ENCODE measurements at regions not wholly inside any gene's neighbourhood (a gene's known extent, or its start where the extent isn't known, plus 50 kb on each side); places are given as distances from the start of the nearest gene placed in this dataset.
A peak's percentile ranks its signal among the peaks of the same experiment; 100 is the strongest.

DNA sequence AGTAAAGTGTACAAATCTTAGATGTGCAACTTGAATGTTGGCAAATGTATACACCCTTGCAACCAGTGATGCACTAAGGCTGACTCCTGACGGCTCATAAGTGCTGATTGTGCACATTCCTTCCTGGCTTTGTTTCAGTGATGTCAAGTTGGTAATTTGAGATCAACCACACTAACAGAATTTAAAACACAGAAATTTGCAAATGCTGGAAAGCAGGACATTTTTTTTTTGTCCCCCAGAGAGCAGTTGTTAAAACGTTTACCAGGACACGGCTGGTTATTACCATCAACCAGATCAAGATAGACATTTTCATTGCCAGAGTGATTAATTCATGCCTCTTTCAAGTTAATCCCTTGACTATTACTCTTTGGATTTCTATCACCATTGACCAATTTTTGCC is 735.6 kb downstream of the RFPL4B start:
- no peaks in the 10 kb centered on the region for H3K27me3 ChIP-seq (ENCODE audit: control insufficient read depth, insufficient read depth, low read length)
- TF ChIP-seq, protein P1, sequence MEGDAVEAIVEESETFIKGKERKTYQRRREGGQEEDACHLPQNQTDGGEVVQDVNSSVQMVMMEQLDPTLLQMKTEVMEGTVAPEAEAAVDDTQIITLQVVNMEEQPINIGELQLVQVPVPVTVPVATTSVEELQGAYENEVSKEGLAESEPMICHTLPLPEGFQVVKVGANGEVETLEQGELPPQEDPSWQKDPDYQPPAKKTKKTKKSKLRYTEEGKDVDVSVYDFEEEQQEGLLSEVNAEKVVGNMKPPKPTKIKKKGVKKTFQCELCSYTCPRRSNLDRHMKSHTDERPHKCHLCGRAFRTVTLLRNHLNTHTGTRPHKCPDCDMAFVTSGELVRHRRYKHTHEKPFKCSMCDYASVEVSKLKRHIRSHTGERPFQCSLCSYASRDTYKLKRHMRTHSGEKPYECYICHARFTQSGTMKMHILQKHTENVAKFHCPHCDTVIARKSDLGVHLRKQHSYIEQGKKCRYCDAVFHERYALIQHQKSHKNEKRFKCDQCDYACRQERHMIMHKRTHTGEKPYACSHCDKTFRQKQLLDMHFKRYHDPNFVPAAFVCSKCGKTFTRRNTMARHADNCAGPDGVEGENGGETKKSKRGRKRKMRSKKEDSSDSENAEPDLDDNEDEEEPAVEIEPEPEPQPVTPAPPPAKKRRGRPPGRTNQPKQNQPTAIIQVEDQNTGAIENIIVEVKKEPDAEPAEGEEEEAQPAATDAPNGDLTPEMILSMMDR (IDR thresholded peaks at IDR 0.05) = no peak
- H3K9me3 ChIP-seq (ENCODE audit: control insufficient read depth, low read length) = no peaks in the 10 kb centered on the region
- no peak overlapping the region for H3K4me3 ChIP-seq (ENCODE audit: low read depth, low read length)
- no peaks in the 10 kb centered on the region for H3K79me2 ChIP-seq
- H3K27ac ChIP-seq = no peak overlapping the region
- H3K4me2 ChIP-seq (ENCODE audit: low read length) = no peak overlapping the region
- H3K4me1 ChIP-seq = peaks cover 3% of the 10 kb centered on the region
- no peaks in the 10 kb centered on the region for H3K36me3 ChIP-seq (ENCODE audit: control insufficient read depth, insufficient read depth, low read length)
- H2AFZ ChIP-seq = peak overlapping the region; percentile 7
- no peak overlapping the region for H3K9ac ChIP-seq

DNA sequence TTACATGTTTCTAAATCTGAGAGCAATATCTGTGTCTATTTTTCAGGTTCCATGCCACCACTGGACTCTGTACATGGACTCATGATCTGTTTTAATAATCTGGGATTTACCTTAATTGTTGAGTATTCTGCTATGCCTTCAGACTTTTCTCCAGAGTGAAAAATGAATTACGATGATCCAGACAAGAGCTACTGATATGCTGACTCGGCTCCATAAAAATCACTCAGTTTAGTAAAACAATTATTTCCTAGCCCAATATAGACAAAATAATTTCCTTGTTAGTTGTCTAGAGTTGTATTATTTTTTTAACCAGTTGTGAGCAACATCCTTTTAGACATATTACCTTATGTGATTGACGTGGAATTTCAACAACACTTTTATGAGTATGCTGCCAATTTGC is 736.8 kb downstream of the RFPL4B start:
- H3K9me3 ChIP-seq (ENCODE audit: control insufficient read depth, low read length) = no peaks in the 10 kb centered on the region
- TF ChIP-seq, protein P1 (IDR thresholded peaks at IDR 0.05) = no peak

DNA sequence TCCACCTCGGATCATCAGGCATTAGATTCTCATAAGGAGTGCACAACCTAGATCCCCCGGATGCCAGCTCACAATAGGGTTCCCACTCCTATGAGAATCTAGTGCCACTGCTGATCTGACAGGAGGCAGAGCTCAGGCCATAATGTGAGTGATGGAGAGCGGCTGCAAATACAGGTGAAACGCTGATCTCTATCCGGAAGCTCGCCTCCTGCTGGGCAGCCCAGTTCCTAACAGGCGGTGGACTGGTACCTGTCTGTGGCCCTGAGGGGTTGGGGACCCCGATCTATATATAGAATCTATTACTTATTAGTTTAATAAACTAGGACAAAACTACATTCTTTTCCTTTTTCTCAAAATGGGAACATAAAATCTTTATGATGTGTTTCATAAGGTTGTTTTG is 741.9 kb downstream of the RFPL4B start:
- H3K4me3 ChIP-seq (ENCODE audit: low read depth, low read length) = no peak overlapping the region
- no peaks in the 10 kb centered on the region for H3K27me3 ChIP-seq (ENCODE audit: control insufficient read depth, insufficient read depth, low read length)
- H3K4me1 ChIP-seq = no peaks in the 10 kb centered on the region
- no peaks in the 10 kb centered on the region for H3K79me2 ChIP-seq
- H3K9me3 ChIP-seq (ENCODE audit: control insufficient read depth, low read length) = no peaks in the 10 kb centered on the region
- H3K4me2 ChIP-seq (ENCODE audit: low read length) = no peak overlapping the region
- H3K27ac ChIP-seq = no peak overlapping the region
- TF ChIP-seq, protein P1 (IDR thresholded peaks at IDR 0.05) = no peak
- no peak overlapping the region for H2AFZ ChIP-seq
- H3K9ac ChIP-seq = no peak overlapping the region
- no peaks in the 10 kb centered on the region for H3K36me3 ChIP-seq (ENCODE audit: control insufficient read depth, insufficient read depth, low read length)

More for the DNA sequence above, 736.8 kb downstream of the RFPL4B start:
- Histone ChIP-seq H3K4me2 (ENCODE audit: low read length) (no peak overlapping the region), H3K79me2 (no peaks in the 10 kb centered on the region), H3K36me3 (ENCODE audit: control insufficient read depth, insufficient read depth, low read length) (no peaks in the 10 kb centered on the region), H3K27me3 (ENCODE audit: control insufficient read depth, insufficient read depth, low read length) (no peaks in the 10 kb centered on the region), H3K27ac (no peak overlapping the region), H3K9ac (no peak overlapping the region), H3K4me3 (ENCODE audit: low read depth, low read length) (no peak overlapping the region), H2AFZ (no peak overlapping the region), H3K4me1 (no peaks in the 10 kb centered on the region)

DNA sequence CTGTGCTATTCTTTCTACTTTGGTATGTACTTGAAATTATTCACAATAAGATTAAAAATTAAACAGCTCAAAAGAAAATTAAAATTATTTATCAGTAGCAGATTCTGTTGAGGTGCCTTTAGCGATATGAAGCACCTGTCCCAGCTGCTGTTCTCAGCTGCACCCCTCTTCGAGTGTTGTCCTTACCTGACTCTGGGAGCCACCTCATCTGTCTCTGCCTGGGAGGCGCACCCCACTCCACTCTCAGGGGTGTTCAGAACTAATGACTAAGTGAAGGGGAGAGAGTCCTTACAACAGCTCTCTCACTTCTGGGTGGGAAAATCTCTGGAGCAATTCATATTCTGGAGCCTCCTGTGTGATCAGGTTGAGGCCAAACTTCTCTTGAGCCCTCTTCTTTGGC is 745.7 kb downstream of the RFPL4B start:
- H3K4me3 ChIP-seq (ENCODE audit: low read depth, low read length) = no peak overlapping the region
- H3K27ac ChIP-seq = no peak overlapping the region
- no peaks in the 10 kb centered on the region for H3K9me3 ChIP-seq (ENCODE audit: control insufficient read depth, low read length)
- no peaks in the 10 kb centered on the region for H3K36me3 ChIP-seq (ENCODE audit: control insufficient read depth, insufficient read depth, low read length)
- no peak overlapping the region for H2AFZ ChIP-seq
- no peaks in the 10 kb centered on the region for H3K79me2 ChIP-seq
- TF ChIP-seq, protein P1 (IDR thresholded peaks at IDR 0.05) = no peak
- no peaks in the 10 kb centered on the region for H3K27me3 ChIP-seq (ENCODE audit: control insufficient read depth, insufficient read depth, low read length)
- H3K4me1 ChIP-seq = no peaks in the 10 kb centered on the region
- no peak overlapping the region for H3K9ac ChIP-seq
- no peak overlapping the region for H3K4me2 ChIP-seq (ENCODE audit: low read length)

DNA sequence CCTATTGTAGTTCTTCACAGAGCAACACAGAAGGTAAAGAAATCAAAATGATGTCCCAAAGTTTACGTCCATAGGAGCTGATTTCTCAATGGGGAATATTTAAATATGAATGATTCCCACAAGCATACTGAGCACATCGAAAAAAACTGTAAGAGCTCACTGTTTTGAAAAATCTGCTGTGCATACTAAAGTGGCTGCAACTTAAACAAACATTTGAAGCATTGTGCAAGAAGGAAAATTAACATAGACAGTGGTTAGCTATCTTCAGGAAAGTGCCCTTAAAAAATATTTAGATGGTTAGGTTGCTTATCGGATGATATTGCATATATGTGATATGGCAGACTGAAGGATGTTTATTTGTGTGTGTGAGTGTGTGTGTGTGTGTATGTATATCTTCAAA is 747.6 kb downstream of the RFPL4B start:
- Histone ChIP-seq H3K9ac (no peak overlapping the region), H3K79me2 (no peaks in the 10 kb centered on the region), H3K4me2 (ENCODE audit: low read length) (no peak overlapping the region), H3K36me3 (ENCODE audit: control insufficient read depth, insufficient read depth, low read length) (no peaks in the 10 kb centered on the region), H3K9me3 (ENCODE audit: control insufficient read depth, low read length) (no peaks in the 10 kb centered on the region), H3K4me3 (ENCODE audit: low read depth, low read length) (no peak overlapping the region), H3K27ac (no peak overlapping the region), H3K4me1 (no peaks in the 10 kb centered on the region), H3K27me3 (ENCODE audit: control insufficient read depth, insufficient read depth, low read length) (no peaks in the 10 kb centered on the region), H2AFZ (no peak overlapping the region)
- TF ChIP-seq, protein P1 (IDR thresholded peaks at IDR 0.05) = no peak
